GM12872 (cell line): ENCODE measurements at regions not wholly inside any gene's neighbourhood (a gene's known extent, or its start where the extent isn't known, plus 50 kb on each side); places are given as distances from the start of the nearest gene placed in this dataset.

Experiments
- TF ChIP-seq, protein P1 (sequence below): IDR thresholded peaks from 3 replicates; pipeline ENCODE4 v1.5.1; 2011; ENCODE audit warnings: low read depth, mild to moderate bottlenecking, low read length, moderate library complexity; ENCODE audit not compliant: insufficient read depth

DNA sequence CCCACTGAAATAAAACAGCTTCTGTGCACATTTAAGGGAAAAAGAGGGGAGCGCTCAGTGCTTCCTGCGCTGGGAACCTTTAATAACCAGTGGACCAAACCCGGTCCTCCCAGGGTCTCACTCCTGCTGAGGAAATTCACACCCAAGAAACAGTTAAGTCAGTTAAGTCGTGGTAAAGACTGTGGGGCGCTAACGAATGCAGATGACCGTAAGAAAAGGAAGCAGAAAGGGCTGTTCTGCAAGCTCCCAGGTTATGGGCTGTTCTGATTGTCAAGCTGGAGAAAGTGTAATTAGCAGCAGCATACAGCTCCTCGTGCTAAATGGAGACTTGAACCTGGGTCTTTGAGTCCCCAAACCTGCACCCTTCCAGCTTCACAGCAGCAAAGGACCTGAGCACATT is 536.6 kb downstream of the NPHP4 start:
- TF ChIP-seq, protein P1, sequence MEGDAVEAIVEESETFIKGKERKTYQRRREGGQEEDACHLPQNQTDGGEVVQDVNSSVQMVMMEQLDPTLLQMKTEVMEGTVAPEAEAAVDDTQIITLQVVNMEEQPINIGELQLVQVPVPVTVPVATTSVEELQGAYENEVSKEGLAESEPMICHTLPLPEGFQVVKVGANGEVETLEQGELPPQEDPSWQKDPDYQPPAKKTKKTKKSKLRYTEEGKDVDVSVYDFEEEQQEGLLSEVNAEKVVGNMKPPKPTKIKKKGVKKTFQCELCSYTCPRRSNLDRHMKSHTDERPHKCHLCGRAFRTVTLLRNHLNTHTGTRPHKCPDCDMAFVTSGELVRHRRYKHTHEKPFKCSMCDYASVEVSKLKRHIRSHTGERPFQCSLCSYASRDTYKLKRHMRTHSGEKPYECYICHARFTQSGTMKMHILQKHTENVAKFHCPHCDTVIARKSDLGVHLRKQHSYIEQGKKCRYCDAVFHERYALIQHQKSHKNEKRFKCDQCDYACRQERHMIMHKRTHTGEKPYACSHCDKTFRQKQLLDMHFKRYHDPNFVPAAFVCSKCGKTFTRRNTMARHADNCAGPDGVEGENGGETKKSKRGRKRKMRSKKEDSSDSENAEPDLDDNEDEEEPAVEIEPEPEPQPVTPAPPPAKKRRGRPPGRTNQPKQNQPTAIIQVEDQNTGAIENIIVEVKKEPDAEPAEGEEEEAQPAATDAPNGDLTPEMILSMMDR, result no peak

DNA sequence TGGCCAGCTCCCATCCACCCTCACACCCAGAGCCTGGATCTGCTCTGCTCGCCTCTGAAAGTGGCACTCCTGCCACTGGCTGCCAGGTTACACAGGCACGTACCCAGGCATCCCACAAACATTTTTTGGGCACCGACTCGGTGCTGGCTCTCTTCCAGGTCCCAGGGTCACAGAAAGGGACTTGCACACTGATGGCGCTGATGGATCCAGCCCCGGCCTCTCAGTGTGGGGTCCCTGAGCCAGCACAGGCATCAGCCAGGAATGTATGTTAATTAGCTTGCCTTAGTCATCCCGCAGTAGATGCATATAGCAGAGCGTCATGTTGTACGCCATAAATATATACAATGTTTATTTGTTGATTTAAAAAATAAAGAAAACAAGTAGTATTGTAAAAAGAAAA is 537.2 kb downstream of the NPHP4 start:
- TF ChIP-seq, protein P1, result no peak

DNA sequence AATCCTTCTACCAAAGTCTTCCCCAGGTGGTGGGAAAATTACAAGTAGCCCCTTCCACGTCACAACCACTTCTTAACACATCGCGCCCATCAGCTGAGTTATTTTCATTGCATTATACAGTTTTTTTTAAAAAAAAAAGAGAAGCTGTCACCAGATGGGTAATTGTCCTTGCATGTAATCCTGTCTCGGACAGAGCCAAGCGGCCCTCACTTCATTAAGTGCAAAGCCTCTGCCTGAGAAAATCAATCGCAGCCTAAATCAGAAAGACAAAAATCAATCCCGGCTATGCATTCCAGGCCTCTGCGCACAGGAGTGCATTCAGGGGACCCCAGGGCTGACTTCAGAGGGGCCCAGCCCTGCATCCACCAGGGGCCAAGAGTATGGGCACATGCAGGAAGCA is 538.9 kb downstream of the NPHP4 start:
- TF ChIP-seq, protein P1, result no peak

DNA sequence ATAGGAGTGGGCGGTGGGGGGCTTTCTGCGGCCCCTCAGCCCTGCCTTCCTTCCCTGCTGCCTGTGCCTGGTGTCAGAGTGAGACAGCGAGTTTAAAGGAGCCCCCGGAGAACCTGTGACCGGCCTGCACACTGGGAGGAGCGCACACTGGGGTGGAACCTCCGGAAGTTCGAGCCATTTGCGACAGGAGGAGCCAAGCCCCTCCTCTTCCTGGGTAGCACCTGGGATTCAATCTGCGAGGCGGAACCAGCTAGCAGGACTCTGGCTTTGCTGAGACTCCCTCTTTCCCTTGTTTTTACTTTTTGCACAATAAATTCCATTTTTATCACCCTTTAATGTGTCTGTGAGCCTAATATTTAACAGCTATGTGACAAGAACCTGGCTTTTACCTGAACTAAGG is 540.6 kb downstream of the NPHP4 start:
- TF ChIP-seq, protein P1, result no peak

DNA sequence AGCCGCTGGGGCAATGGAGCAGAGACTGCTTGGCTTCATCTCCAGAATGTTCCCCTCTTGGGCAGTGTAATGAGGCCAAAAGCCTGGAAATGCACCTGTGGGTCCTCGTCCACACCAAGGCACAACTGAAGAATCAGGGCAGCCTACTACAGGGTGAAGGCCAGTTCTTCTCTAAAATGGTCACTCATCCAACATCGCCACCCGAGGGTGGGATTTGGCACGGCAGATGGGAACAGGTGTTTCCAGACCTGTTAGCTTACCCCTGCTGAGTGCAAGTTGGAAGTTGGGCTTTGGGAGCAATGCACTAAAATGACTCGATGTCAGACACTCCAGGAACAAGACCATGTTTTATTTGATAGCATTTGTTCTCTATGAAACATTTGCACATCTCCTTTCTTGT is 543.7 kb downstream of the NPHP4 start:
- TF ChIP-seq, protein P1, result peak; percentile 3; the same call in 1 of the 3 replicates

DNA sequence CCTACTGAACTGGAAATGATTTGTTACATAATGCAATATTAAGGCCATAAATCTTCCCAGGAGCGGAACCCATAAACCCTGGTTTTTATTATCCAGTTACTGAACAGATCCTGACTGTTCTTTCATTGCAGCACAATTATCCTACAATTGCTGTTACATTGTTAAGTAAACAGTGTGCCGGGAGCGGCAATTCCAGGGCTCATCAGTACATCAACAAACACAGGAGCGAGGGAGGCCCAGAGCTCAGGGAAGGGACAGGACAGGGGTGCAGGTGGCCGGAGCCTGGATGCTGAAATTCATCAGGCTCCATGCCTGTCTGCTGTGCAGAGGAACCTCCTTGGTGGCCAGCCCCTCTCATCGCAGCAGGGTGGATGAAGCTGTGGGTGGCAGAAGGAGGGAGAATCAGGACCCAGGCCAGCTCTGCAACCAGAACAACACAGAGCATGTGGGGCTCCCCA is 544.7 kb downstream of the NPHP4 start:
- TF ChIP-seq, protein P1, result no peak

DNA sequence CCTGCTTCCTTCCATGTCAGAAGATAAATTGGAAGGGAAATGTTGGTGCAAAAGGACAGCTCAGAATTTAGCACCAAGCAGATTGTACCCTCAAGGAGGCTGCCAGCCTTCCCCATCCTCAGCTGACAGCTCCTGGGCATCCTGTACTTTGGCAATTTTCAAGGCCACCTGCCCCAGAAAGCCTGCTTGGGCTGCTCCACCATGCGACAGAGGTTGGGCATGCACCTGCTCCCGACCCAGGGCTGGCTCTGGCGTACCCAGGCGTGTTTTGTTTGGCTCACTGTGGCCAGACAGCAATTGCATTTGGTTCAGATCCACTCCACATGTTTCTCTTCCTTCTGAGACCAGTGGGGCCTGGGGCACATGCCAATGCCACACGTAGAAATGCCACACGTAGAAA is 547.8 kb downstream of the NPHP4 start:
- TF ChIP-seq, protein P1, result no peak

DNA sequence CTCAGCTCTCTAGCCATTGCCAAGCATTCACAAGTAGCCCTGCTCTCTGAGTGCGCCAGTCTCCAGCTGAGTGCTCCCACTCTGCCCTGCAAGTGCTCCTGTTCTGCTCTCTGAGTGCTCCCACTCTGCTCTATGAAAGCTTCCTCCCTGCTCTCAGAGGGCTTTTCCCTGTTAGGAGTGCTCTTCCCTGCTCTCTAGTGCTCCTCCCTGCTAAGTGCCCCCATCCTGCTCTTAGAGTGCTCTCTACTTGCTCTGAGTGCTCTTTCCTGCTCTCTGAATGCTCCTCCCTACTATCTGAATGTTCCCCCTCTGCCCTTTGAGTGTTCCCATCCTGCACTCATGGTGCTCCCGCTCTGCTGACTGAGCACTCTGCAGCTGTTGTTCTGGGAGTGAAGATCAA is 555.4 kb downstream of the NPHP4 start:
- TF ChIP-seq, protein P1, result no peak
